GM18870 (cell line): ENCODE measurements at regions not wholly inside any gene's neighbourhood (a gene's known extent, or its start where the extent isn't known, plus 50 kb on each side); places are given as distances from the start of the nearest gene placed in this dataset.
A peak's percentile ranks its signal among the peaks of the same experiment; 100 is the strongest.

Experiments used
- ATAC-seq: cut with Tn5 transposase; IDR thresholded peaks from one replicate; pipeline ENCODE4 v1.9.1; 2021; ENCODE audit warnings: moderate library complexity; ENCODE audit not compliant: unreplicated experiment

- no peak for ATAC-seq
Observed at GRCh38 chr2:16322308-16323125, 343.1 kb downstream of the CYRIA start.

GRCh38 chr2:16321872-16322271, 343.8 kb downstream of the CYRIA start:
- no peak for ATAC-seq

GRCh38 chr2:16321256-16321655, 344.4 kb downstream of the CYRIA start:
- no peak for ATAC-seq

- ATAC-seq = no peak
Observed at GRCh38 chr2:16320716-16321115, 344.9 kb downstream of the CYRIA start.

GRCh38 chr2:16319551-16320121, 346.0 kb downstream of the CYRIA start:
- ATAC-seq = no peak

- peak; percentile 48 for ATAC-seq
Observed at GRCh38 chr2:16318474-16319195, 347.0 kb downstream of the CYRIA start.

GRCh38 chr2:16318051-16318450, 347.6 kb downstream of the CYRIA start:
- peak; percentile 26 for ATAC-seq

- ATAC-seq = no peak
Observed at GRCh38 chr2:16317211-16317830, 348.3 kb downstream of the CYRIA start.

- ATAC-seq = no peak
Observed at GRCh38 chr2:16316456-16317210, 349.0 kb downstream of the CYRIA start.

- no peak for ATAC-seq
Observed at GRCh38 chr2:16315908-16316307, 349.7 kb downstream of the CYRIA start.

- ATAC-seq = no peak
Observed at GRCh38 chr2:16315458-16315835, 350.2 kb downstream of the CYRIA start.

- ATAC-seq = no peak
Observed at GRCh38 chr2:16314691-16315457, 350.8 kb downstream of the CYRIA start.

- ATAC-seq = no peak
Observed at GRCh38 chr2:16314001-16314400, 351.6 kb downstream of the CYRIA start.

- ATAC-seq = no peak
Observed at GRCh38 chr2:16313235-16313975, 352.2 kb downstream of the CYRIA start.

GRCh38 chr2:16312771-16313170, 352.9 kb downstream of the CYRIA start:
- no peak for ATAC-seq

GRCh38 chr2:16311521-16312440, 353.9 kb downstream of the CYRIA start:
- ATAC-seq = no peak

GRCh38 chr2:16308816-16309215, 356.8 kb downstream of the CYRIA start:
- ATAC-seq = no peak

GRCh38 chr2:16304876-16305590, 360.6 kb downstream of the CYRIA start:
- ATAC-seq = no peak
